CMK (cell line): ENCODE measurements at regions not wholly inside any gene's neighbourhood (a gene's known extent, or its start where the extent isn't known, plus 50 kb on each side); places are given as distances from the start of the nearest gene placed in this dataset.

Source experiments
- DNase-seq: peaks from one replicate; pipeline ENCODE4 v3.0.0-alpha.2; 2010; ENCODE audit warnings: low read depth

DNA sequence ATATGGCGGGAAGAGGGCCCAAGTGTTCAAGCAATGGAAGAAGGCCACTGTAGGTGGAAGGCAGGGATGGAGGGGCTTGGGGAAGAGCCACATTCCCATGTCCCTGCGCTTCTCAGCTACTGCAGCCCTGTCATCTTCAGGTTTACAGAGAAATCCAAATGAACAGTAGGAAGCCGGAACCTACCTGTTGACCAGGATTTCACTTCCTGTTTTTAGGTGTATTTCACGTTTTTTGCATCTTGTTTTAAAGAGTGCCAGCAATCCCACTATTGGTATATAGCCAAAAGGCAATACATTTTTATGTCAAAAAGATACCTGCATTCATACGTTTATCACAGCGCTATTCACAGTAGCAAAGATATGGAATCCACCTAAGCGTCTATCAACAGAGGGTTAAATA is 159.2 kb downstream of the SLC35B3 start:
- no peak for DNase-seq

DNA sequence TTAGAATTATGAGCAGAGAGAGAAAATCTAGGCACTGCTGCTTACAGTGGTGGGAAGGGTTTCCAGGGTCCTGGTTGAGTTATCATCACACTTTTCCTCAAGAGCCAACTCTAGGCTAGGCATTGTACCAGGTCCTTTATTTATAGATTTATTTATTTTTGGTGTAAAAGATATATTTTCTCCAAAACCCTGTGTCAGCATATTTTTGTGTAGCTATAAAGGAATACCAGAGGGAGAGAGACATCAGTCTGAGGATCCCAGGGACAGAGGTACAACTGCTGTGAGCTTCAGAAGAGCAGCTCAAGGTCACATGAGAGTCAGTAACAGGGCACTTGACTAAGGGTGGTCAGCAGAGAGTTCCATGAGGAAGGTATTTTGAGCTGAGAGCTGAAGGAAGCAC is 159.7 kb downstream of the SLC35B3 start:
- DNase-seq = no peak

DNA sequence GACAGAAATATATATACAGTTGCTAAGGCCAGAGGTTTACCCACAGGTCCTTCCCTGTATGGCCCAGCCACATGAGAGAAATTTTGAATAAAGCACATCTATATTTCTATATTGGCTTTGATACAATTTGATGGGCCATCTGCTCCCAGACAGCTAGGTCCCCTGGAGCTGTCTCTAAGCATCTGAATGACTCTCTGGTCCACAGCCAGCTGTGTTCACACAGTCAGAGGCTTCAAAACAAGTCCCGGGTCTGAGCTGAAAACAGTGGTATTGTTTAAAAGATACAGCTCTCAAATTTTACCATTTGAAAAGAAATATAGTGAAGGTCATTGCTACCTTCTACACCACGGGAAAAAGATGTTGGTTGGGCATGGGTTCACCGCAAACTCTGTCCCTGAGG is 161.1 kb downstream of the SLC35B3 start:
- DNase-seq = no peak

DNA sequence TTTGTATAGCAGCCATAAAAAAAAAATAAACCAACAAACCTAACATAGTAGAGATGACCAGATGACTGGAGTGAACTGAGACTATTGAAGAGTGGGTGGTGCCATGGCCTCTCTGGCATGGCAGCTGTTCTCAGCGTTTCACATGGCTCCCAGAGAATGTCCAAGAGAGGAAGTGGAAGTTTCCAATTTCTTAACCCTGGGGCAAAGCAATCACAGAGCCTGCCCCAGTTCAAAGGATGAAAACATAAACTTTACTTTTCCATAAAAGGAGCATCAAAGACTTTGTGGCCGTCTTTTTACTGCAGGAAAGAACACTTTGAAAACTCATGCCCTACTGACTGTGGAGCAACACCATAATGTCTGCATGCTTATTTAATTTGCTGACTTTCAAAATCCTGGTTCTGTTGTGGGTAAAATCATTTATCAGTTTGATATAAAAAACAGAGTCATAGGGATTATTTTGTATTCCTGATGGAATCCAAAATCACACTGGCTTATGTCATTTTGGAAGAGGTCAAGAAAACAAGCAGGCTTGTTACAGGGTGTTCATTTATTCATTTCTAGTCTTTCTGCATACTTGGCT is 165.4 kb downstream of the SLC35B3 start:
- DNase-seq = no peak

DNA sequence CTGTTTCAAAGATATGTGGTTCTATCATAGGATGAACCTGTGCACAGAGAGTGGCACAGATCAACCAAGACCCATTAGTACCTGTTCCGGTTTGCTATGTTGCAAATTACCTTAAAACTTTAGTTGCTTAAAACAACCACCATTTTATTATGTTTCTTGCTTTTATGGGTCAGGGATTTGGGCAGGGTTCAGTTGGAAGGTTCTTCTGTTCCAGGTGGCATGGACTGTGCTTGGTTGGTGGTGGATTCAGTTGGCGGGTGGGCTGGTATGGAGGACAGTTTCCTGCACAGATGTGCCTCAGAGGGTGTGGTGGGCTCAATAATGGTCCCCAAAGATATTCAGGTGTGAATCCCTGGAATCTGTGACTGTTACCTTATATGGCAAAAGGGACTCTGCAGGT is 166.3 kb downstream of the SLC35B3 start:
- DNase-seq = no peak

DNA sequence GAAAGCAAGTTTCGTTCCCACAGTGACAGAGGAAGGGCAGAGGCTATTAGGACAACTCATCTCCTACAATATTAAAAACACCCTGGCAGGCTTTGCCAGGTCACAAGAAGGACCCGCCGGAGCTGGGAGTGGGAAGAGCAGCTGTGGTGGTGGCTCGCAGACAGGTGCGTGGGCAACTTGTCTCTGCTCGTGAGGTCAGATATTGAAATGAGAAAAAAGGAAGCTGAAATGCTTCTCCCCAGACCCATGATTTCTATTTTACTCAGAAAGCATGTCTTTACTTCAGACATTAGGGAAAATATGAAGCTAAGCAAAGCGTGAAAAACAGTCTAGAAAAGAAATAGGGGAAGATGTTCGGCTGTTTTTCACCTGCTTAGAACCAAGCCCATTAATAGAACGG is 166.3 kb upstream of the EEF1E1 start:
- DNase-seq = no peak

DNA sequence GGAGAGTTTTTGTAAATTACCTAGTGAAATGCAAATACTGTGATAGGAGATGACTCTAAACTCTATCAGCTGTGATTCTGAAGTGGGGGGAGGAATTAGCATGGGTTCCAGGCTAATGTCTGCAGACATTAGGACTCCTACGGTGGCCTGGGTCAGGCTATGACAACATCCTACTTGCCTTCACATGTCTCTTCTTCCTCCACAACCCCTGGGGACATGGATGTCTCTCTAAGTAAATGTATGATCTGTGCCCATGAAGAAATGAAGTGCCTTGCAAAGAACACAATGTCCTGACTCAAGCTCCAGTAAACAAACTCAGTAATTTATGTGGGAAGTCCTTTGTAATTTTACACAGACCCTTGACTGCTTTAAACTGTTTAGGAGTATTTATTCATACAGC is 165.8 kb upstream of the EEF1E1 start:
- DNase-seq = no peak

DNA sequence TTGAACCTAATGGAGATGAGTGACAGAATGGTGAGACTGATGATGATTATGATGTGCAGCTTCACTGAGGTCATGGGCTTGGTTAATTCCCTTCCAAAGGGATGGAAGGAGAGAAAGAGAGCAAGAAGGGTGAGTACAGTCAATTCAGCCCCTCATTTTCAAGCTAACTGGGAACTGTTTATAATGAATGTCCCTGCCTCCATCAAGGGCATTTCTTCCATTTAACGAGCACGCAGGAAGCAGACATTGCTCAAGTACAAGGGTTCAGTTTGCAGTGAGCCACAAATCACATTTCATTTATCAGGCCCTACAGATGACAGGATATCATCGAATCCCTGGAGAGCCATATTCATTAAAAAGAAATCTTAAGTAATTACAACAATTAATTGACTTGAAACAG is 158.3 kb upstream of the EEF1E1 start:
- no peak for DNase-seq

DNA sequence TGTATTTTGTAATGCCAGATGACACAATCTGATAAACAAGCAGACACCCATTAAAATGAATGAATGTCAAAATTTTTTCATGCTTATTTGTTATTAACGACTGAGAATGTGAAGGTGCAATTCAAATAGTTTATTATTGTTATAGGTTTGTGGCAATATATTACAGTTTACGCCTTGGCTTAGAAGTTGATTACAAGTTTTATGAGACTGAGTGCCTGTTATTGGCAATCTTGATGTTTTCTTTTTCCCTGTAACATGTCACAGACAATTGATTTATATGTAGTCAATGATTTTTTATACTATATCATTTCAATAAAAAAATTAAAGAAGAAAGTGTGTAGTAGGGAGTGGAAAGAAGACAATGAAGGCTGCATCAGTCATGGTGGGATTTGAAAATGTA is 144.1 kb upstream of the EEF1E1 start:
- DNase-seq = no peak

DNA sequence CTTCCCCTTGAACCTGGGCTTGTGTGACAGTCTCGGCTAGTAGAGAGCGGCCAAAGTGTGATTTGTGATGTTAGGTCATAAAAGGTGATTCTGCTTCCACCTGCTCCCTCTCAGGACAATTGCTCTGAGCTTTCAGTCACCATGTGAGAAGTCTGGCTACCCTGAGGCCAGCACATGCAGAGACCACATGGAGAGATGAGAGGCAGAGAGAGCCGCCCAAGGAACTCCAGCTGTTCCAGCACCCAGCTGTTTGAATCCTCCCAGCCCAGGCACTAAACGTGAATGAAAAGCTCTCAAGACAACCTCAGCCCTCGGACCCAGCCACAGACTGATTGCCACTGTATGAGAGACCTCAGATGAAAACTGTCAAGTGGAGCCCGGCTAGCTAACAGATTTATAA is 143.4 kb upstream of the EEF1E1 start:
- no peak for DNase-seq

DNA sequence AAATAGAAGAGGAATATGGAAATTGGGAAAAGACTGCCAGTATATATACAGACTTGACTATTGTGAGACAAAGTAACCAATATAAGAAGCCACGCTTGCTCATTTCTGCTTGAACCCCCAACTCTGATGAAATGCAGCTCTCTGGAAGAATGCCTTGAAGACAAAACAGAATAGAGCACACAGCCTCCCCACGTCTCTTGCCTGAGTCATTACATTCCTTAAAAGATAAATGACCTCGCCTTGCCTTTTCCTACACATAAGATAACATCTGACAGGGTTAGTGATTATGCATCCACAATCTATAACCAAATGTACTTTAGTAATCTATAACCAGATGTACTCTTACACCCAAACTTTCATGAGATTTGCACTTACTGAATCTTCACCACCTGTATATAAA is 141.1 kb upstream of the EEF1E1 start:
- no peak for DNase-seq

DNA sequence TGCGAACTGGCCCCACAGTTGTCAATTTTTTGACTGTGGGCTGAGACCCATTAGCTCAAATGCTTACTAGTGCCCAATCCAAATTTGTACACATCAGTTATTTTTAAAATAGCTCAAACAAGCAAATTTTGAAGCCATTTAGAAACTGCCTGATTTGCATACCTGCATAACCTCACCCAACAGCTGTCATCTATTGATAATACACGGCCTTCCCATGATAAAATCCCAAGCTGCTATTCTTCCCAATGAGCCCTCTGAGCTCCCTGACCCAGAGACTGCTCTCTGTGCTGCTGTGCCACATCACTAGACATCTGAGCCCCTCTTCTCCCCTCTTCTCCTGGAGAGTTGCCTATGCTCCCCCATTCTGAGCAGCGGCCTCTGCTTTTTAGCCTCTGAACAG is 140.5 kb upstream of the EEF1E1 start:
- DNase-seq = no peak

DNA sequence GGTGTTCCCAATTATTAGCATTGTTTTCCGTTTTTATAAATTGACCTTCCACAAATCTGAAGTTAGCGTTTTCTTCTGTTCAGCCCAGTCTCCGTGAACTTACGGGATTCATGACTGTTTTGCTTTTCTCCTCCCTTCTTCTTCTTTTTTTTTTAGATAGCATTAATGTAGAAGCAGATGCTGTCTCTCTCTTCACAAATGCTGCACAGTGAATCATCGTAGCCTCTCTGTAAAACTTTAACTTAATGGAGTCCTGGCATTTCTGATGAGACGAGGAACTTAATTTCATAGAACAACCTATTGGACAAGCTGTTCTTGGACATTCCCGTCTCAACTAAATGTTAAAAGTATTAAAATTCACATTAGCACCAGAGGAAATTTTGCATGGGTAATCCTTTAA is 138.0 kb upstream of the EEF1E1 start:
- no peak for DNase-seq

DNA sequence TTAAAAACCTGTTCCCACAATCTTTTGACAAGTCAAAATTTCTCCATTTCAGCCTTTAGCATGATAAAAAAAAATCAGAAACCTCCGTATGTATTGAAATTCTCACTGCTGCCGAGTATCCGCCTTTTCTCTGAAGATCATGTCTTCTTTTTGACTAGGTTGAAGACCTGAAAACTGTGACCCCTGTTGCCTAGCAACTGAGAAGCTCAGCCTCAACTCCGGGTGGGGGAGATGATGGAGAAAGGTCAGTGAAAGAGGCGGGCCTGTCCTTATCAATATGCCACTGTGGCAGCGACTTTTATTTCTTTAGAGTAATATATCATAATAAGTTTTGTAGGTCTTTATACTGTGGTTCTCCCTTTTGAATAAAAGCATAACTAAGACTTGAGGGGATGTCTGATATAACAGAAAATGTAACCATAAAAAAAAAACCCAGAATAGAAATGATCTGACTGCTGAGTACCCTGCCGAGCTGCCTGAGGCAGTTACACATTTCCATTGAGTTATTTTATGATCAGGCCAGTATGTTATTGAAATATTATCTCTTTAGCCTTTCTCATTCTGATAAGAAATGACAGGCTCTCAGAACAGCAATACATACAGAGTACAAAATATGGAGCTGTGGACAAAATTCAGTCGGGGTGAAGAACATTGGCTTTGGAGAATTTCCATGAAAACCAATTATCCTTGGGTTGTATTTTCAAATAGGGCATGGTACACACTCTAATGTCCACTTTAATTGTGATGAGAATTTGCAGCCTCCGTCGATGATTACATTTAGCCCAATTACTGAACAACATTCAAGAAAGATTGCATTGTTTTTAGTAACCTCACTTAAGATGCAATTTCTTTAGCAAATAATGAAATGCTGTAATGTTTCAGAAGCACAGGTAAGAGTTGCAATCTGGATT is 136.7 kb upstream of the EEF1E1 start:
- no peak for DNase-seq

DNA sequence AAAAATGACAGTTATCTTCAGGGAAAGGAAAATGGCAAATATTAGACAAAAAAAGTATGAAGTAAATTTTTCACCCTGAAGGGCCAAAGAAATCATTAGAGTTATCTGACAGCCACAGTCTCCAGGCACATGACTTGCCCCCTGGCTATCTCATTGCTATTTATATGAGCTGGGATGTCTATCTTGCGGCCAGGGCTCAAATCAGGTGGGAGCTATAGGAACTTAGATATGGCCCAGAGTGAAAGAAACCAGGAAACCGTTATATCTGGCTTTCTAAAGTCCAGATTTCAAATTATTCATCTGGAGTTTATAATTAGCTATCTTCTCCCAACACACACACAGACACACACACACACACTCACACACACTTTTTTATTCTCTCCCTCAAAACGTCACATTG is 135.3 kb upstream of the EEF1E1 start:
- DNase-seq = peak; percentile 36

DNA sequence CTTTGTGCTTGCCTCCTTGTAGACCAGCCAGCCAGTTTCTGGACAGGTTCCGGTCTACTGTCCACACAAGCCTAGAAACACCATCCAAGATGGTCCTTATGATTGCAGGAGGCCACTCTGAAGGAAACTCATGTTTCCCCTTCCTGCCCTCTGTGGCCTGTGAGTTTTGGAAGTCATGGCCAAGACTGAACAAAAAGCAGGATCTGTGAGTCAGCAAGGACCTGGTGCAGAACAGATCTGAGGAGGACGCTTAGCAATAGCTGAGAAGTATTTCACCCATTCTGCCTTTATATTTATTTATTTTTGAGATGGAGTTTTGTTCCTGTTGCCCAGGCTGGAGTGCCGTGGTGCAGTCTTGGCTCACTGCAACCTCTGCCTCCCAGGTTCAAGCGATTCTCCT is 134.6 kb upstream of the EEF1E1 start:
- DNase-seq = no peak

DNA sequence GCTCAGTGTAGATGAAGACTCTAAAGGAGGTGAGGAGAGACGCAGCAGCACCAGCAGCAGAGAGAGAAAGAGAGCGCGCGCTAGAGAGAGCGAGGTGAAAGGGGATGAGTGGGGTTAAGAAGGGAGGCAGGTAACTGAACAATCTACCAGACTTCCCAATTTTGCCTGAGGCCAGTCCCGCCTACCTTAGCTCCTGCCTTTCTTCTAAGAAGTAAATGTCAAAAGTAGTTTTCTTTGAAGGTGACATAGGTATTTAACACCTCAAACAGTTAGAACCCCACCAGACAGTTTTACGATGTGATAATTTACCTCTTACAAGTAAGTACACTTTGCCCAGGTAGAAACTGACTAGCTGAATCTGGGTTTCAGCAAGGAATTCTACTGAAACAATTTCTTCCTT is 132.0 kb upstream of the EEF1E1 start:
- no peak for DNase-seq

DNA sequence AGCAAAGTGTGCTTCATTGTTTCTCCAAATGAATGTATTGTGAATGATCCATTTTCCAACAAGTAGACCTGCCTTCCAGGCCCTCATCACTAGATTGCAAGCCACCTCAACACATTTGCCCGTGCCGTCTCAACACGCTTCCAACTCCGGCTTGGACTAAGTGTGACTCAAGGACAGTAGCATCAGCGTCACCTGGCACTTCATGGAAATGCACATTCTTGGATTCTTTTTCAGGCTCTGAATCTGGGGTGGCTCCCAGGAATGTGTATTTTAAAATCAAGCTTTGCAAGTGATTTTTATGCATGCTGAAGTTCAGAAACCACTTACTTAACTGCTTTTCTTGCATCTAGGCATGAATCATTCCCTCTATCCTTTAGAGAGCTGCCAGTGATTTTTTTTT is 129.6 kb upstream of the EEF1E1 start:
- no peak for DNase-seq

DNA sequence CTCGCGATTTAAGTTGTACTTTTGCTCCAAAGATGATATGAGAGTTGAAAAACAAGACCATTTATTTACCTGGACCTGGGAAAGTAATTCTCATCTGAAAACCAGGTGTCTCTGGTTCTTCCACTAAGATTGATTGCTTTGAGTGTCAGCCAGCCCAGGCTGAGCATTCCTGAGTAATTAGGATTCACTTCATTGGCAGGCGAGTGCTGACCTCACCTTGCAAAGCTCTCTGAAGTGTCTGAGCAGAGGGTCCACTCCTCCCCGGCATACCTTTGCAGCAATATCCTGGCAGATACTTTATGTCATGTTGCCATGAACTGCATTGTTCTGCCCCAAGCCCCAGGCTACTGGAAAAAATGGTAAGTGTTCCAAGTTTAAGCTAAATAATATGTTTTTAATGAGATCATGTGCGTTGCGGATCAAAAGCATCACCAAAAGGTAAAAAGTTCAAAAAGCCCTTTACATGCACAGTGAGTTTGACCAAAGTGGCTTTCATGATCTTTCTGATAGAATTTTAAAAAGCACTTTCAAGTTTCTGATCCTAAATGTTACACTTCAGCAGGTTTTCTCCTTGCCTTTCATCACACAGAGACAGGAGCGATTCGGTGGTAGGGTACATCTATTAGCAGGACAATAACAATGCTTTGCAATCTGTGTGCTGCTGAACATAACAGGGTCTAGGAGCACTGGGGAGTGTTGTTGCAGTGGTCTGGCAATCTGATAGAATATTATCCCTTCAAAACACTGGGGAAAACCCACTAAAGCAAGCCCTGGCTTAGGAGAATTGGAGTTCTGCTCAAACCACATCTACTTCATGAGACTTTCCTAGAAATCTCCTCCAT is 127.8 kb upstream of the EEF1E1 start:
- no peak for DNase-seq

DNA sequence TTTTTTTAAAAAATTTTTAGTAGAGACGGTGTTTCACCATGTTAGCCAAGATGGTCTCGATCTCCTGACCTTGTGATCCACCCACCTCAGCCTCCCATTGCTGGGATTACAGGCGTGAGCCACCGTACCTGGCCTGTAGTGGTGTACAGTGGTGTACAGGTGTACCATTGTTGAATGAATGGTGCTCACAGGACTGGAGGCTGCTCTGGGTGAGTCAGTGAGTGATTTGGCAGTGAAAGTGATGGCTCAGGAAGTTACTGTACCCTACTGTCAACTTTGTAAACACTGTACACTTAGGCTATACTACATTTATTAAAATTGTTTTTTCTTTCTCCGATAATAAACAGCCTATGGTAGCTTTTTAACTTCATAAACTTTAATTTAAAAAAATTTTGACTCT is 122.8 kb upstream of the EEF1E1 start:
- no peak for DNase-seq

DNA sequence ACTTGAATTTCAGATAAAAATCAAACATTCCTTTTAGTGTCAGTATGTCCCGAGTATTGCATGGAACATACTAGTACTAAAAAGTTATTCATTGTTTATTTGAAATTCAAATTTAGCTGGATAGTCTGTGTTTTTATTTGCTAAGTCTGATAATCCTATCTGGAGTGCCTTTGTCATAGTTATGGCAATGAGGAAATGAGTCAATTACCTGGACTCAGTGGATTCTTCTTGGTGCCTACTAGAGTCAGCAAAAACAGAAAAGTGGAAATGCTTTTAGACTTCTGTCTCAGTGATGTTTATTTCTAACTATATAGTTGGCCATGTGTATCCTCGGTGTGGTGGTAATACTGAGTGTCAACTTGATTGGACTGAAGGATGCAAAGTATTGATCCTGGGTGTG is 121.3 kb upstream of the EEF1E1 start:
- DNase-seq = no peak

DNA sequence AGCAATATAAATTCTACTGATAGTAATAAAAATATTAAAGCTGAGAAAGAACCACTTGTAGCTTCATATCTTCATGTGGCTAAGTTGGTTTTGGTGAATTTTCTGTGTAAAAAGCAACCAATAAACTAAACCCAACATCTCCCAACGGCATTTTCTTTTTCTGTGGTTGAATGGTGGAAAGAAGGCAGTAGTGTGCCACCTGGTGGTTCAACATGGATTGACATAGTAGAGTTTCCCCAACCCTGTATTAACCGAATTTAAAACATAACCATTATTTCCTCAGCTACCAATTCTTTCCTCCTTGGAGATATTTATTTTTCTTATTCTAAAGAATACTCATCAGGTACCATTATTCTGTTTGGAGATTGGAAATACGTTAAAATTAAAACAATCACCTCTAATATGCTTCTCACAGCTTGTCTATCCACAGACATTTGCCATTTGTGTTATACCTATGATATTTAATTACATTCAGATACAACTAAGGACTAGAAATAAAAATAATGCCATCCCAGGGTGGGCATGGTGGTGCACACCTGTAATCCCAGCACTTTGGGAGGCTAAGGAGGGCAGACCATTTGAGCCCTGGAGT is 117.1 kb upstream of the EEF1E1 start:
- no peak for DNase-seq

DNA sequence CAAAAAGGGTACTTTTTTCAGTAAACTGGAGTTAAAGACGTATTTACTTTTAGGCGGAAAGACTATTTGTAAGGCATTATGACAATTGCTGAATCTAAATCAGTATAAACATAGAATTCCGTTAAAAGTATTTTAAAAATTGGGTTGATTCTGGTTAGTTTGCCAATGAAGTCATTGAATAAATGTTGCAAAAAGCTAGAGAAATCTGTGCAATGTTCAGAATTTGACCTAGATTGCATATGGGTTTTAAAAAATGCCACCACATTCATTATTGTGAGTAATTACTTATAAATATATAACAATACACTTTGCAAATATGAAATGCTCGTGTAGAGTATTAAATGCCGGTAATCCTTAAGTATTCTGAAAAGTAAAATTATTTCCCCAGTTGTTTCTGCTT is 116.5 kb upstream of the EEF1E1 start:
- DNase-seq = no peak
